Tibial artery (tissue), 4 donors: ENCODE measurements at regions not wholly inside any gene's neighbourhood (a gene's known extent, or its start where the extent isn't known, plus 50 kb on each side); places are given as distances from the start of the nearest gene placed in this dataset.
"Not testable (repeated sequence)": the region's sequence is repeated elsewhere in the genome, so short reads cannot be mapped to it uniquely, and the experiment has no call there.

ENCODE experiments used
- DNase-seq, 2 donors: peaks; one replicate each; pipeline ENCODE4 v3.0.0-alpha.2; 2019
- H3K27ac ChIP-seq, 2 donors: fragments of 200-600 bp; sonication (generic) in 1 of 2; 1 replicate in 1 of 2; 2 replicates in 1 of 2; pipeline ENCODE4 v1.5.1; 2018 to 2019; ENCODE audit warnings: mild to moderate bottlenecking in 1 of 2
- H3K27me3 ChIP-seq, 2 donors: fragments of 200-600 bp; sonication (generic) in 1 of 2; one replicate each; pipeline versions ENCODE4 v1.5.1 to v1.6.0; 2016 to 2019
- H3K36me3 ChIP-seq, 3 donors: fragments of 200-600 bp; sonication (generic) in 2 of 3; one replicate each; pipeline ENCODE4 v1.5.1; 2016 to 2019; ENCODE audit warnings: mild to moderate bottlenecking in 2 of 3
- H3K4me1 ChIP-seq, 4 donors: fragments of 200-600 bp; sonication (generic) in 2 of 4; 1 replicate in 3 of 4; 2 replicates in 1 of 4; pipeline ENCODE4 v1.5.1; 2016 to 2019
- H3K4me3 ChIP-seq, 2 donors: fragments of 200-600 bp; sonication (generic) in 1 of 2; 1 replicate in 1 of 2; 2 replicates in 1 of 2; pipeline ENCODE4 v1.5.1; 2018 to 2019; ENCODE audit warnings: mild to moderate bottlenecking in 2 of 2
- H3K9me3 ChIP-seq, 3 donors: fragments of 200-600 bp; sonication (generic) in 1 of 3; one replicate each; pipeline ENCODE4 v1.5.1; 2016 to 2019
- intact Hi-C: fragments of 100-400 bp; cut with DNase I; formaldehyde crosslinking; loops from one replicate; pipeline ENCODE4 v1.15.0; 2023; ENCODE audit warnings: low total_unique reads

DNA sequence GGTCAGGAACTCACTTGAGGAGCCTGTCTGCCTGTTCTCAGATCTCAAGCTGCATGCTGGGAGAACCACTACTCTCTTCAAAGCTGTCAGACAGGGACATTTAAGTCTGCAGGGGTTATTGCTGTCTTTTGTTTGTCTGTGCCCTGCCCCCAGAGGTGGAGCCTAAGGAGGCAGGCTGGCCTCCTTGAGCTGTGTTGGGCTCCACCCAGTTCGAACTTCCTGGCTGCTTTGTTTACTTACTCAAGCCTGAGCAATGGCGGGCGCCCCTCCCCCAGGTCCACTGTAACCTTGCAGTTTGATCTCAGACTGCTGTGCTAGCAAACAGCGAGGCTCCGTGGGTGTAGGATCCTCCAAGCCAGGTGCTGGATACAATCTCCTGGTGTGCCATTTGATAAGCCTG lies 3491.2 kb upstream of the OR11H1 start:
- intact Hi-C loops, H3K36me3 ChIP-seq, H3K9me3 ChIP-seq, H3K4me3 ChIP-seq, H3K27ac ChIP-seq, H3K4me1 ChIP-seq, H3K27me3 ChIP-seq: not testable (repeated sequence)
- peak in 1 of 2 donors; percentile 48 for DNase-seq
